ENCODE measurements at regions not wholly inside any gene's neighbourhood (a gene's known extent, or its start where the extent isn't known, plus 50 kb on each side); places are given as distances from the start of the nearest gene placed in this dataset.

DNA sequence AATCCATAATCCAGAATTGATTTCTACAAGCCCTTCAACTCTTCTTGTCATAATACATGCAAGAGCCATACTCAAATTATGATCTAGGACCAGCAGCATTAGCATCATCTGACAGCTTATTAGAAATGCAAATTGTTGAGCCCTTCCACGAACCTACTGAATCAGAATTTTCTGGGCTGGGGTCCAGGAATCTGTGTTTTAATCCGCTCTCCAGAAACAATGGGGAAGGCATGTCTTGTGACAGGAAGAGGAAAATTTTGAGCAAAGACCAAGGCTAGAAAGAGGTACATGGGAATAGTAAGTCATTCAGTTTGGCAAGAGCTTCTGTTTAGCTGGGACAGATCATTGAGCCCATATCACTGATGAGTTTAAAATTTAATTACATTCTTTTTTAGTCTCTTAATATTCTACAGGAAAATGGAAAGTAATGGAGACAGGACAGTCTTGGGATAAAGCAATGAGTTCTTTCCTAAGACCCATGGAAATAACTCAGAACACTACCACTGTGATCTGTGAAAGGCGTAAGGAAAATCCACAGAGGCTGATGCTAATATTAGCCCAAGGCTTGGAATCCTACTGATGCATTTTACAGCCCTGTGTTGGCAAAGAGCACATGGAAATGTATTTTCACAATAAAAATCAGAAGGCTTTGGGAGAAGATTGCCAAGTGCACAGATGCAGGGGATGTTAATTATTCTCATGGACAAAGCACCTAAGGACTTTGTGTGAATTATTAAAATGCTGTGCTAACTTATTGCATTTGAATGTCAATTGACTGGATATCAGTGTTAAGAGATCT is 73.7 kb upstream of the STK32A start:
- TF ChIP-seq, protein P1, sequence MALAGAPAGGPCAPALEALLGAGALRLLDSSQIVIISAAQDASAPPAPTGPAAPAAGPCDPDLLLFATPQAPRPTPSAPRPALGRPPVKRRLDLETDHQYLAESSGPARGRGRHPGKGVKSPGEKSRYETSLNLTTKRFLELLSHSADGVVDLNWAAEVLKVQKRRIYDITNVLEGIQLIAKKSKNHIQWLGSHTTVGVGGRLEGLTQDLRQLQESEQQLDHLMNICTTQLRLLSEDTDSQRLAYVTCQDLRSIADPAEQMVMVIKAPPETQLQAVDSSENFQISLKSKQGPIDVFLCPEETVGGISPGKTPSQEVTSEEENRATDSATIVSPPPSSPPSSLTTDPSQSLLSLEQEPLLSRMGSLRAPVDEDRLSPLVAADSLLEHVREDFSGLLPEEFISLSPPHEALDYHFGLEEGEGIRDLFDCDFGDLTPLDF (CRISPR knock-in tag; IDR thresholded peaks at IDR 0.05), result no peak
- TF ChIP-seq SP1 (CRISPR knock-in tag; conservative IDR thresholded peaks at IDR 0.05), result no peak
- TF ChIP-seq, protein P2, sequence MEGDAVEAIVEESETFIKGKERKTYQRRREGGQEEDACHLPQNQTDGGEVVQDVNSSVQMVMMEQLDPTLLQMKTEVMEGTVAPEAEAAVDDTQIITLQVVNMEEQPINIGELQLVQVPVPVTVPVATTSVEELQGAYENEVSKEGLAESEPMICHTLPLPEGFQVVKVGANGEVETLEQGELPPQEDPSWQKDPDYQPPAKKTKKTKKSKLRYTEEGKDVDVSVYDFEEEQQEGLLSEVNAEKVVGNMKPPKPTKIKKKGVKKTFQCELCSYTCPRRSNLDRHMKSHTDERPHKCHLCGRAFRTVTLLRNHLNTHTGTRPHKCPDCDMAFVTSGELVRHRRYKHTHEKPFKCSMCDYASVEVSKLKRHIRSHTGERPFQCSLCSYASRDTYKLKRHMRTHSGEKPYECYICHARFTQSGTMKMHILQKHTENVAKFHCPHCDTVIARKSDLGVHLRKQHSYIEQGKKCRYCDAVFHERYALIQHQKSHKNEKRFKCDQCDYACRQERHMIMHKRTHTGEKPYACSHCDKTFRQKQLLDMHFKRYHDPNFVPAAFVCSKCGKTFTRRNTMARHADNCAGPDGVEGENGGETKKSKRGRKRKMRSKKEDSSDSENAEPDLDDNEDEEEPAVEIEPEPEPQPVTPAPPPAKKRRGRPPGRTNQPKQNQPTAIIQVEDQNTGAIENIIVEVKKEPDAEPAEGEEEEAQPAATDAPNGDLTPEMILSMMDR (IDR thresholded peaks at IDR 0.05), result no peak

Data from WTC11 (cell line).